ENCODE measurements at regions not wholly inside any gene's neighbourhood (a gene's known extent, or its start where the extent isn't known, plus 50 kb on each side); places are given as distances from the start of the nearest gene placed in this dataset.

DNA sequence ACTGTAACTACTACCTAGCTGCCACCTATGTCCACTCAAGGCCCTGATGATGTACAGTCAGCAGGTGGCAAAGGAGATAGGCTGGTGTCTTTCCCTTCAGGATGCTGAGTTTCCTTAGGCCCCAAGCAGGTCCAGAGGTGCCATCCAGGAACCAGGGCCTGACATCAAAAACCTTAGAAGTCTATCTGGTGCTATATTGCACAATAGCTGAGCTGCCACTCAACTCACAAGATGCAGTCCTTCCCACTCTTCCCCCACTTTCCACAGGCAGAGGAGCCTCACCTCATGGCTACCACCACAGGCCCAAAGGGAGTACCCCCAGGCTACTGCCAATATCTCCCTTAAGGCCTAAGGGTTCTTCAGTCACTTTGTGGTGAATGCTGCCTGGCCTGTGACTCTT is 83.9 kb upstream of the ZNF827 start:
- no peak for DNase-seq

DNA sequence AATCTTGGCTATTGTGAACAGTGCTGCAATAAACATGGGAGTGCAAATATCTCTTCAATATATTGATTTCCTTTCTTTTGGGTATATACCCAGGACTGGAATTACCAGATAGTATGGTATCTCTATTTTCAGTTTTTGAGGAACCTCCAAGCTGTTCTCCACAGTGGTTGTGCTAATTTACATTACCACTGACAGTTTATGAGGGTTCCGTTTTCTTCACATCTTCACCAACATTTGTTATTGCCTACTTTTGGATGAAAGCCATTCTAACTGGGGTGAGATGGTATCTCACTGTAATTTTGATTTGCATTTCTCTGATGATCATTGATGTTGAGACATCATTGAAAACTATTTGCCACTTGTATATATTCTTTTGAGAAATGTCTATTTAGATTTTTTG is 79.6 kb upstream of the ZNF827 start:
- DNase-seq: no peak

DNA sequence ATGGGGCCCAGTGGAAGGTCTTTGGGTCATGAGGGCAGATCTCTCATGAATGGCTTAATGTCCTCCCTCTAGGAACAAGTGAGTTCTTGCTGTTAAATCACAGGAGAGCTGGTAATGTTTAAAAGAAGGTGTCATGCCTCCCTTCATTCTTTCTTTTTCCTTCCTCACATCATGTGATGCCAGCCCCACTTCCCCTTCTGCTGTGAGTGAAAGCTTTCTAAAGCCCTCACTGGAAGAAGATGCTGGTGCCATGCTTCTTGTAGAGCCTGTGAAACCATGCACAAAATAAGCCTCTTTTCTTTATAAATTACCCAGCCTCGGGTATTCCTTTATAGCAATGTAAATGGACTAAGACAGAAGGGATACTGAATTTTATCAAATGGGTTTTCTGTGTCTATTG is 66.1 kb upstream of the ZNF827 start:
- no peak for DNase-seq

DNA sequence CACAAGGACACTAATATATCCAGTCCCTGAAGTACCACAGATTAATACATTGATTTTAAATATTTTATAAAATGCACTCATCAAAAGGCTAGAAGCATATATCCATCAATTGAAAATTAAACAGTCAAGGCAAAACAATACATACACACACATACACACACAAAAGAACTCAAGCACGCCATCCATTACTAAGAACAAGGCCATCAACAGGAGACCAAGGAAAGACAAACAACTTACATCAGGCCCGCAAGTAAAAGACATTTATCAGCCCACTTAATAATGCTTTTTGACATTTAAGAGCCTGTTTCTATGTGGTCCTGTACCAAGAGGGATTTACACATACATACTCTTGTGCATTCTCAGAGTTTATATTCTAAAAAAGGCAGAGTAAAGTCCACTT is 50.0 kb upstream of the ZNF827 start:
- no peak for DNase-seq
